ENCODE measurements at regions not wholly inside any gene's neighbourhood (a gene's known extent, or its start where the extent isn't known, plus 50 kb on each side); places are given as distances from the start of the nearest gene placed in this dataset.

DNA sequence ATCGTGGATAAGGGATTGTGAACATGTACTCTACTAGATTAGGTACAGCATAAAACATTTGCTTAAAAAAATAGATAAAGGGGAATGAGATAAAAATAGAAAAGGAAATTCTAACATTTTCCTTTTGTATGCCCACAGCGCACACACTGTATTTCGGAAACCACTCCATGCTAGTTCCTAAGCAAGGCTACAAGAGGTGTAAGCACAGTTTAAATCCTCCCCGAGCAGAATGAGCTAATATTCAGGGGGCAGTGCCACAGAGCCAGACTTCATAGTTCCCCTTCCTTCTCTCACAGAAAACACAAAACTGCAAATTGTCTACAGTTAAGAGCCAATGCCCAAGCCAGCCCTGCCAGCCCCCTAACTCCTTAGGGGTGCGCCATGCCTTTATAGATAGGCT, 159.4 kb downstream of the ZNF281 start (continued):
- no peak for TF ChIP-seq KLF12 (CRISPR knock-in tag; IDR thresholded peaks at IDR 0.05; ENCODE audit: borderline replicate concordance)
- TF ChIP-seq TOE1 (CRISPR knock-in tag; IDR thresholded peaks at IDR 0.05) = no peak
- no peak for TF ChIP-seq ZNF652 (CRISPR knock-in tag; IDR thresholded peaks at IDR 0.05; ENCODE audit: borderline replicate concordance, low read depth)
- no peak for TF ChIP-seq ZNF24 (IDR thresholded peaks at IDR 0.05)
- no peak for TF ChIP-seq SMARCE1 (IDR thresholded peaks at IDR 0.05; ENCODE audit: borderline replicate concordance)
- no peak for TF ChIP-seq KMT2A (CRISPR knock-in tag; IDR thresholded peaks at IDR 0.05)
- no peak for TF ChIP-seq ARNT2 (CRISPR knock-in tag; IDR thresholded peaks at IDR 0.05; ENCODE audit: low read depth)

GRCh38 chr1:200248541-200248940, 161.3 kb downstream of the ZNF281 start:
- H3K9me3 ChIP-seq (ENCODE audit: low read length) = no peaks in the 10 kb centered on the region
- no peak for DNase-seq (ENCODE audit: low spot score)
- BruUV-seq (replicated peaks) = no TSS peak
- no peak overlapping the region for H2AFZ ChIP-seq (ENCODE audit: low read length)
- intact Hi-C loops (cut with micrococcal nuclease; ENCODE audit: unreplicated experiment) = no loop called here
- H3K36me3 ChIP-seq (replicated peaks in 1 of 2; ENCODE audit: control insufficient read depth in 1 of 2, insufficient read depth in 2 of 2, low read length in 2 of 2) = no peaks in the 10 kb centered on the region
- no peaks in the 10 kb centered on the region for H4K20me1 ChIP-seq (ENCODE audit: insufficient read depth, low read length)
- 55% methylated on average over 6 of the region's 8 CpGs for WGBS (ENCODE audit: low lambda C conversion rate)
- no peak for FAIRE-seq
- CTCF ChIA-PET (ENCODE audit: low intra/inter-chr PET ratio, low total read pairs) = no interaction called here
- no peak overlapping the region for H3K4me3 ChIP-seq (replicated peaks in 1 of 3; ENCODE audit: insufficient read depth in 1 of 3, low read depth in 2 of 3, low read length in 3 of 3)
- POLR2A ChIA-PET = no interaction called here
- in situ Hi-C loops (cut with HindIII; ENCODE audit: extremely low pct_ligation_motif_present, low pct_unique_long_range_greater_than_20kb) = no loop called here
- no peak overlapping the region for H3K4me2 ChIP-seq (ENCODE audit: low read depth, low read length)
- no peak overlapping the region for H3K9ac ChIP-seq (ENCODE audit: insufficient read depth, low read depth, low read length)
- no peak overlapping the region for H3K27ac ChIP-seq (ENCODE audit: extremely low read length, insufficient read depth, low read length)
- H3K4me1 ChIP-seq (ENCODE audit: insufficient read depth, low read length) = no peaks in the 10 kb centered on the region
- H3K27me3 ChIP-seq (ENCODE audit: control insufficient read depth in 1 of 2, insufficient read depth in 2 of 2, low read length in 2 of 2) = 0 out of 5 replicates have a peak, but pooled peaks cover 0 to 3% of the 10 kb centered on the region in 2 experiments
- TF ChIP-seq GATAD1 (CRISPR knock-in tag; IDR thresholded peaks at IDR 0.05) (no peak), CREB1 (IDR thresholded peaks at IDR 0.05) (no peak), CREB1 (CRISPR knock-in tag; IDR thresholded peaks at IDR 0.05) (no peak), HNF1A (IDR thresholded peaks at IDR 0.05; ENCODE audit: low read depth) (no peak), HNF1A (CRISPR knock-in tag; IDR thresholded peaks at IDR 0.05; ENCODE audit: borderline replicate concordance) (no peak)
- H3K79me2 ChIP-seq (ENCODE audit: insufficient read depth, low read length) = no peaks in the 10 kb centered on the region
- ATAC-seq = no peak

Data from HepG2 (cell line).